ENCODE measurements at regions not wholly inside any gene's neighbourhood (a gene's known extent, or its start where the extent isn't known, plus 50 kb on each side); places are given as distances from the start of the nearest gene placed in this dataset.

DNA sequence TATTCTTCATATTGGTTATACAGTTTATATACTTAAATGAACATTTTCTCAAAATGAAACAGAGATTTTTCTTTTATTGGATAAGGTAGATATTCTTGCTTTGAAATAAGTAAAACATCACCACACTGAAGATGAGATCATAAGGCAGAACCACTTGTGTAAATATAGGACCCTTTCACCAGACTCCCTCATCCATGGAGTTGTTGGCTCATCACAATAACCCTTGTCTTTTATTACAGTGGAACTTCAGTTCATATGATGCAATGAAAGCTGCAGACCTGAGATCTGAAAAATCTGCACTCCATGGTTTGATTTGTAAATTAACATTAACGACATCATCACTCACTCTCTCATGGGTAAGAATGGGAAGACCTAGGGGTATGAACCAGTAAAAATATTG is 51.9 kb upstream of the DBX2 start:
- no peak for DNase-seq

DNA sequence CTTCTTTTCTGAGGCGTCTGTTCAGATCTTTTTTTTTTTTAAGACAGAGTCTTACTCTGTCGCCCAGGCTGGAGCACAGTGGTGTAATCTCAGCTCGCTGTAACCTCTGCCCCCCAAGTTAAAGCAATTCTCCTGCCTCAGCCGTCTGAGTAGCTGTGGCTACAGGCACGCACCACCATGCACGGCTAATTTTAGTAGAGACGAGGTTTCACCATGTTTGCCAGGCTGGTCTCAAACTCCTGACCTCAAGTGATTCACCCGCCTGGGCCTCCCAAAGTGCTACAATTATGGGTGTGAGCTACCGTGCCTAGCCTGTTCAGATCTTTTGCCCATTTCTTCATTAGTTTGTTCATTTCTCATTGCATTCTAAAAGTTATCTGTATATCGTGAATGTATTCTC is 55.1 kb upstream of the DBX2 start:
- DNase-seq: no peak

DNA sequence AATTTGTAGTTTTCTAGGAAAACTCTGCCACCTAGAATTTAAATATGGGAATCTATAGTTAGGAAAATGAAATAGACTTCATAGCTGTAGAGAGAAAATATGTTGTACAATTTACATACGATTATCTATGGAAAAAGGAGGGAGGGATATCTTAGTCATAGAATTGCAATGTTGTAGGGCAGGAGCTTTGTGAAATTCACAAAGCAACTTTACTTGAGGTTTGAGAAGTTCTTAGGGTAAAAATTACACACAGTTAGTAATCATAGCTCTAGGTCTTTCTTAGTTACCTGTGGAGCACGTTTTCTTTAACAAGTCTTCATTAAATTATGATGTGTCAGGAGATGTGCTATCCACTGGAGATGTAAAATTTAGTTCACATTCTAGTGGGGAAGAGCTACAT is 61.4 kb upstream of the DBX2 start:
- no peak for DNase-seq

DNA sequence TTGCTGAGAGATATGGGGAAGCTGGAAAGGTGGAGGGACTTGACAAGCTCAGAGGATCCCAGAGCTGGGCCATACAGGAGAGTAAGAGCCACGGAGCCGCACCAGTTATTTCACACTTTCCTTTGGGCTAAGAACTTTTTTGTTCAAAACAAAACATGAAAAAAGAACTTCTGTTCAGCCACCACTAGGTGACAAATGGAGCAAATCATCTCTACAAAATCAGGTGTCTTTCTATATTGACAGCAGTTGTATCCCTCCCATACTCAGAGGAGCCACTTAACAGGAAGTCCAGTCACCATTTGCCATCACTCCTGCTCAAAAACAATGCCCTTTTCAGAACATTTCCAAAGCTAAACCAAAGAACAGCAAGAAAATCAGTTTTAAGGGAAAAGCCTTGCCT is 70.3 kb upstream of the DBX2 start:
- no peak for DNase-seq

DNA sequence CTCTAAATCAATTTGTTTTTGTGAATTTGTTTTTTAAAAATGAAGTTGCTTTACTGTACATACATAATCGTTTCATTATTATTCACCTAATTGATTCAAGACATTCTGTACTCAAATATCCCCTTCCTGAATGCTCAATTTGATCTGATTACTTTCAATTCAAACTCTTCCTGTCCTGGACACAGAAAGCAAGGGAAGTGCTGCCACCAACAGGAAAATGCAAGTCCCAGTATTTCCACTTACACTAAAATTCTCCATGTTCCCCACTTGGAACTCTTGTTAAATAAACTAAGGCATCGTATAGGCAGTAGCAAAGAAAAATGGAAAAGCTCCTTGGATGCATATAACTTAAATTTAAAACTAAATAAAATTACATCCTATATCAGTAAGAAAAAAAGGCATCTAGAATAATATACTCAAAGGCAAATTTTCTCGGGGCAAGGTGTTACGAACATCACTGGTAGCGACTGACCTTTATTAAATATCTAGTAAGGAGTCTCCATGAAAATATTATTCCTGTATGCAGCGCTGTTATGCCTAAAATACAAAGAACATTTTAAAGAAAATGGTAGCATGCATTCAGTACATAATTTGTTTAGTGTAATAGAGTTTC is 72.0 kb upstream of the DBX2 start:
- DNase-seq: no peak

DNA sequence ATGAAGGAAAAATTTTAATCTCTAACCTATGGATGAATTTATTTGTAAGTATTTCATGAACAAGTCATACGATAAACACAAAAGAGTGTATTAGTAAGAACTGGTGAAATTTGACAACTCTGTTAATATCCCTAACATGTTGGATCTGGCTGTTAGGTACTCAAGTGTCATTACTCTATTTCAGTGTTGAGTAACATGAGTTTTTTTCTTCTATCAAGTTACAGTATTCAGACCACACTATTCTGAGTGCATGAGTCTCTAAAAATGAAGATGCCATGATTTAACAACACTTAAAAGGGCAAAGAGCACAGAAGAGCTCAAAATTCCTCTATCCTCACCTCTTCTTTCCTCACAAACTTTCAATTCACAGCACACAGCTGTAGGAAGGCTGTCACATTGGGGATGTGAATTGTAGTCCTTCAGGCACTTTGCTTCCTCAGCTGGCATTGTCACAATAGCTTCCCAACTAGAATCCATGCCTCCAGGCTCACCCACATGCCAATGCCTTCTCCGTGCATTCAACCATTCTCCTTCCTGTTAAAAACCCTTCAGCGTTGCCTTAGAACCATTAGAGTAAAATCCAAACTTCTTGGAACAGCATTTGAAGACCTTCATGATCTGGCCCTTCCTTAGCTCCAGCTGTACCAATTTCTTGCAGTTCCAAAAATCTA is 73.7 kb upstream of the DBX2 start:
- DNase-seq: no peak

DNA sequence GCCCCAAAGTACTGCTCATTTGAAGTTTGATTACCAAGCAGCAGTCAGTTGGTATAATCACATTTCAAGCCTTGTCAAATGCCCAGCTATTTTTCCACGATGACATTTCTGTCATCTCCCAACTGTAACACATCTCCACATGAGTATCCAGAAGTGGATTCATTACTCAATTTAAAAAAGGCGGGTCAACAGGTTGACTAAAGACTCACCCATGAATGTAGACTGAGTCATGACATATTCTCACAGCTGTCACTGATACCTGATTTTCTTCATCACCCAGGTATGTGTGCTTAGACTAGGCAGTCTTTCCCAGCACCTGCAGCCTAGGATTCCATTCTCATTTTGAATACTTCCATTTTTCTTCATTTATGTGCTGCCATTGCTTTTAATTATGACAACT is 75.1 kb upstream of the DBX2 start:
- DNase-seq: no peak

DNA sequence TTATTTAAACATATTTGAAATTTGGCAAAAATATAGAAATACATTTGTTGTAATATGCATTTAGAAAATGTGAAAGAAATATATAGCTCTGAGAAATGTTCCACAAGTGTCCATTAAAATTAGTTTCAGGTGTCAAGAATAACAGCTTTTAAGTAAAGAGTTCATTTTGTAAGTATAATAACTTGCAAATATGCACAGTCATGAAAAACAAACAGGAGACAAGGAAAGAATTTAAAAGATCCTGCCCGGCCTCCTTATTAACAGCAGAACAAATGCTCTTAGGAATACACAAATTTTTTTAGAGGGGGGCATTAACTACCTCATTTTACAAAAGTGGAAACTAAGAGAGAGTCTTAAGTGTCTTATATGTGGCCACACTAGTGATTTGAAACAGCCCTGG is 77.7 kb upstream of the DBX2 start:
- no peak for DNase-seq

DNA sequence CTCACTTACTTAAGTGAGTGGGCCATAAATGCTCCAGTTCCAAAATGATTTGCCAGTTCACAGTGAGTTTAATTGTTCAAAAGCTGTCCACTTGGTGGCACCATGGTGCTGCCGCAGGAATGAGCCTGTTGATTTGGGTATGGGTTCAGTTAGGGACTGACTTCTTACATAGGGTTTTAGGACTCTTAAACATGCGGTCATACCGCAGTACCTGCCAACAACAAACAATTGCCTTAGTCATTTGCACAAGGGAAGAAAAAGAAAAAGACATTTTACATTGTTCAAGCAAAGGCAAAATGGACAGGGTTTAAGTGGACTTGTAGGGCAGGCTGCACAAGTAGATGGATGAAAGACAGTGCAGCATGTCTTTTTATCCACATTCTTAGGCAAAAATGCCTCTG is 80.0 kb upstream of the DBX2 start:
- DNase-seq: peak; percentile 14

DNA sequence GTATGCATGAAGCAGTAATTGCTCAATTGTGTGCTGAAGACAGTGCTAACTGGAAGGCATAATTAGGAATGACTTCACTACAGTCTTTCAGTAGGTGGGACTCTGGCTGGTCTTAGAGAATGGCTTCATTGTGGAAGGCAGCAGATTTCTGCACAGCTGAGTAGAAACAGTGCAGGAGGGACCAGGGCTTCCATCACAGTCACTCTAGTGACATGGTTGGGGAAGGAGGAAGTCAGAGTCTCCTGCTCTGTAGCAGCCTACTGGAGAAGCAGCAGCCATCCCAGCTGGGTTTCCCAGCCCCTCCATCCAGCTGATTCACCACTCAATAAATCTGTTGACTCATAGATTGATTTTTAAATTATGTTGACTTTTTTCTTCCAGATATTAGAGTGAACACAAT is 80.6 kb upstream of the DBX2 start:
- DNase-seq: no peak

DNA sequence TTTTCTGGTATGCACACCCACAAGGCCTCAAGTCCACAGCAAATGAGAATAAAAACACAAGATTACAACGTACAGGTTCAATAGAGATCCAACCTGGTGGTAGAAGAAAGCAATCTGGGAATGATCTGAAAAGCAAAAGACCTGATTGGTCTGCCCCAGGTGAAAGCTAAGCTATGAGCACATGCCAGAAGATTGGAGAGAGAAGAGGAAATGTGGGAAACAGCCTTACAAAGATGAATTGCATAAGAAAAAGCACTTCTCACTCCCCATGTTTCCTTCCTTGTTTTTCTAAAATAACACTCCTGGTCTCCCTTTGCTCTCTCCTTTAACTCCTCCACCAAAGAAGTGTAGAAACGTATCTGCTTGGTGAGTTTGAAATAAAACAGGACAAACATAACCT is 77.3 kb upstream of the ANO6 start:
- no peak for DNase-seq

DNA sequence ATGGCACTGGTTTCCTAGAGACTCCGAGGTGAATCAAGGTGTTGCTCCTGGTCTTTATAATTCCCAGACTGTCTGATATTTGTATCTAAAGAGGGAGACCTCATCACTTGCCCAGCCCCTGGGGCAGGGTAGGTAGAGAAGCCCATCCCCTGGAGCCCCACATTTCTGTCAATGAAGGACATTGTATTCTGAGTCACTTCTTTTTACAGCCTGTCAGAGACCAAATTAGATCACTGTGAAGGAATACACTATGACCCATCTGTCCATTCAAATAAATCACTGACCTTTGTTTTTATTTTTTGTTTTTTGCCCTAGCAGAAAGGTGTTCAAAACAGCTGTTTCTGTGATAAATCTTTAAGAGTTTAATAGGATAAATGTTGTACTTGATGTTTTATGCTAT is 67.9 kb upstream of the ANO6 start:
- no peak for DNase-seq

DNA sequence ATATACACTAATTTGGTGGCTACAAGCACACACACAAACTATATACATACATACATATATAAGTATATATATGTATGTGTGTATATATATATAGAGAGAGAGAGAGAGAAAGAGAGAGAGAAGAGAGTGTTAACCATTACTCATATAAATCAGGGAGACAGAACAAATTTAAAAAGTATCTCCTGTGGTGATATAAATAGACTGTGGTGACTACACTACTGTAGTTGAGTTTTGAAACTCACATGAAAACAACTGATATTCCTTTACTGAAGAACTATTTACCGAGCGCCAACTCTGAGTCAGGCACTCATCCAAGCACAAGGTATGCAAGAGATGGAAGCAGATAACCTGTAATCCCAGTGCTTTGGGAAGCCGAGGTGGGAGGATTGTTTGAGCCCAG is 67.3 kb upstream of the ANO6 start:
- no peak for DNase-seq

DNA sequence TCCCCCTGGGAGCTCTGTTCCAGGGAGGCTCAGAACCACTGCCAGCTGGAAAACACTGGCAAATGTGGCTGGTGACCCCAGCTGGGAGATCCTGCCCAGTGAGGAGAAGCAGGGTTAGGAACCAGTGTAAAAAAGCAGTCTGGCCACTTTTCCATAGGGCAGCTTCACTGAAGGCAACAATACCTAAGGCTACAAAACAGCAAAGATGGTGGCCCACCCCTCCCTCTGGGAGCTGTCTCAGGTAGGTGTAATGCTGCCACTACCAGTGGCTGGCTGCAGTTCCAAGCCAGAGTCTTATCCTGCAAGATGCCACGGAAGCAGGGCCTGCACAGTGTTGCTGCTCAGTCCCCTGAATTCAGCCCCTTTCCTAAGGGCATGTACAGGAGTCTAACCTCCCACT is 50.6 kb upstream of the ANO6 start:
- DNase-seq: no peak

DNA sequence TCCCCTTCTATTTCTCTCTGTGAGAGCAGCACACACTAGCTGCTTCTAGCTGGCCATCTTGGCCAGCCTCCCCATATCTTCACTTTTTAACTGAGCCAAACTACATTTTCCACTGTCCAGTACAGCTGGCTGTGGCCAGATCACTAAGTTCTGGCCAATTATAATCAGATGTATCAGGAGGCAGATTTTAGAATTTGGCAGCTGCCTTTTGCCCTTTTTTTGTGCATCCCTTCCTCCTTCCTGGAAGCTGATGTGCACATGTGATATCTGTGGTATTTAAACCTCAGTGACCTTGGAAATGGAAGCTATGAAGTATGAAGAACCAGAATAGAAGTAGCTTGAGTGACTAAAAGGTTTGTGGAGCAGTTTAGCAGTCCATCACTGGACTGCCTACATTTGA is 49.8 kb upstream of the ANO6 start:
- no peak for DNase-seq
